Thyroid gland (tissue), 4 donors: ENCODE measurements at regions not wholly inside any gene's neighbourhood (a gene's known extent, or its start where the extent isn't known, plus 50 kb on each side); places are given as distances from the start of the nearest gene placed in this dataset.

ENCODE experiments used
- DNase-seq, 2 donors: peaks; one replicate each; pipeline ENCODE4 v3.0.0-alpha.2; 2019
- H3K27ac ChIP-seq, 3 donors: fragments of 200-600 bp; sonication (generic); 1 replicate in 2 of 3; 2 replicates in 1 of 3; pipeline ENCODE4 v1.5.1; 2016 to 2019; ENCODE audit warnings: mild to moderate bottlenecking in 1 of 3, moderate library complexity in 1 of 3
- H3K27me3 ChIP-seq: fragments of 200-600 bp; sonication (generic); one replicate; pipeline ENCODE4 v1.5.1; 2019
- H3K36me3 ChIP-seq, 2 donors: fragments of 200-600 bp; sonication (generic); one replicate each; pipeline ENCODE4 v1.5.1; 2016 to 2019
- H3K4me1 ChIP-seq, 2 donors: fragments of 200-600 bp; sonication (generic); one replicate each; pipeline ENCODE4 v1.5.1; 2017 to 2019
- H3K4me3 ChIP-seq, 3 donors: fragments of 200-600 bp; sonication (generic); replicated peaks in 1 of 3; 1 replicate in 2 of 3; 2 replicates in 1 of 3; pipeline ENCODE4 v1.5.1; 2016; ENCODE audit warnings: mild to moderate bottlenecking in 1 of 3
- H3K9me3 ChIP-seq: fragments of 200-600 bp; sonication (generic); one replicate; pipeline ENCODE4 v1.5.1; 2017
- POLR2A ChIP-seq, 2 donors: fragments of 450-650 bp; IDR thresholded peaks; one replicate each; pipeline ENCODE4 v1.6.1; 2017; ENCODE audit warnings: antibody characterized with exemption in 2 of 2, mild to moderate bottlenecking in 2 of 2, moderate library complexity in 1 of 2
- WGBS, 2 donors: methylation state at CpG; one replicate each; pipeline ENCODE4 v1.1.5; 2017; 5-methylcytosine and 5-hydroxymethylcytosine counted together
- intact Hi-C: fragments of 100-400 bp; cut with DNase I; formaldehyde crosslinking; loops from one replicate; pipeline ENCODE4 v1.15.1; 2023
- TF ChIP-seq, protein P1 (sequence below), 6 experiments: fragments of 200-600 bp in 3 of 6; fragments of 450-650 bp in 3 of 6; sonication (generic) in 3 of 6; IDR thresholded peaks; one replicate each; pipeline ENCODE4 v1.5.1; 2016 to 2019; ENCODE audit warnings: antibody characterized with exemption in 6 of 6, mild to moderate bottlenecking in 2 of 6, inconsistent platforms in 1 of 6, moderate library complexity in 1 of 6

DNA sequence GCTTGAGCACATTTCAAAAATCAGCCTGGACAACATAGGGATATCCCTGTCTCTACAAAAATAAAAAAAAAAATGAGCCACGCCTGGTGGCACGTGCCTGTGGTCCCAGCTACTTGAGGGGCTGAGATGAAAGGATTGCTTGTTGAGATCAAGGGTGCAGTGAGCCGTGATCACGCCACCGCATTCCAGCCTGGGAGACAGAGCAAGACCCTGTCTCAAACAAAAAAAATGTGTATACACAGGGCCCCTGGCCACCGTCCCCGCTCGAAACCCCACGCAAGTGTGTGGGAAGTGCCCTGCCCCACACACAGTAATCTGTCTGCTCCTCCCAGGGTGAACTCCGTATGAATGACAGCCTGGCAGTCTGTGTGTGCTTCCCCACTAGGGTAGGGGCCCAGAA is 93.0 kb upstream of the RPL38 start:
- no peak overlapping the region for H3K27ac ChIP-seq
- WGBS, 2 donors = 17 to 22% methylated on average over 10 of the region's 10 CpGs
- intact Hi-C loops = no loop called here
- TF ChIP-seq POLR2A (IDR thresholded peaks at IDR 0.05) = no peak
- TF ChIP-seq, protein P1, sequence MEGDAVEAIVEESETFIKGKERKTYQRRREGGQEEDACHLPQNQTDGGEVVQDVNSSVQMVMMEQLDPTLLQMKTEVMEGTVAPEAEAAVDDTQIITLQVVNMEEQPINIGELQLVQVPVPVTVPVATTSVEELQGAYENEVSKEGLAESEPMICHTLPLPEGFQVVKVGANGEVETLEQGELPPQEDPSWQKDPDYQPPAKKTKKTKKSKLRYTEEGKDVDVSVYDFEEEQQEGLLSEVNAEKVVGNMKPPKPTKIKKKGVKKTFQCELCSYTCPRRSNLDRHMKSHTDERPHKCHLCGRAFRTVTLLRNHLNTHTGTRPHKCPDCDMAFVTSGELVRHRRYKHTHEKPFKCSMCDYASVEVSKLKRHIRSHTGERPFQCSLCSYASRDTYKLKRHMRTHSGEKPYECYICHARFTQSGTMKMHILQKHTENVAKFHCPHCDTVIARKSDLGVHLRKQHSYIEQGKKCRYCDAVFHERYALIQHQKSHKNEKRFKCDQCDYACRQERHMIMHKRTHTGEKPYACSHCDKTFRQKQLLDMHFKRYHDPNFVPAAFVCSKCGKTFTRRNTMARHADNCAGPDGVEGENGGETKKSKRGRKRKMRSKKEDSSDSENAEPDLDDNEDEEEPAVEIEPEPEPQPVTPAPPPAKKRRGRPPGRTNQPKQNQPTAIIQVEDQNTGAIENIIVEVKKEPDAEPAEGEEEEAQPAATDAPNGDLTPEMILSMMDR (IDR thresholded peaks at IDR 0.05) = no peak
- H3K36me3 ChIP-seq = no peaks in the 10 kb centered on the region
- peak; percentile 5 to 18 for DNase-seq
- no peaks in the 10 kb centered on the region for H3K27me3 ChIP-seq
- no peak overlapping the region for H3K4me3 ChIP-seq
- H3K4me1 ChIP-seq = peaks cover 0 to 6% of the 10 kb centered on the region in 2 donors
- no peaks in the 10 kb centered on the region for H3K9me3 ChIP-seq

DNA sequence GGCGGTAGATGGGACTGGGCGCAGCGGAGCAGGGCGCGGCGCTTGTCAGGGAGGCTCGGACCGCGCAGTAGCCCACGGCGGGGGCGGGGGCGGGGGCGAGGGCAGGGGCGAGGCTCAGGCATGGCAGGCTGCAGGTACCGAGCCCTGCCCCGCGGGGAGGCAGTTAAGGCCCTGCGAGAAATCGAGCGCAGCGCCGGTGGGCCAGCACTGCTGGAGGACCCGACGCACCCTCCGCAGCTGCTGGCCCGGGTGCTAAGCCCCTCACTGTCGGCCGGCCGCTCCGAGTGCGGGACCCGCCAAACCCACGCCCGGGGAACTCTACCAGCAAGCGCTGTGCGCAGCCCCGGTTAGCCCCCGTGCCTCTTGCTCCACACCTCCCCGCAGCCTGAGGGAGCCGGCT is 90.2 kb upstream of the RPL38 start:
- no peak overlapping the region for H3K4me3 ChIP-seq
- TF ChIP-seq POLR2A (IDR thresholded peaks at IDR 0.05) = no peak
- TF ChIP-seq, protein P1 (IDR thresholded peaks at IDR 0.05) = no peak
- 93 to 95% methylated on average over 3 to 12 of the region's 41 CpGs for WGBS, 2 donors
- H3K9me3 ChIP-seq = no peaks in the 10 kb centered on the region
- intact Hi-C loops = no loop called here
- no peaks in the 10 kb centered on the region for H3K27me3 ChIP-seq
- DNase-seq = no peak
- no peak overlapping the region for H3K27ac ChIP-seq
- peaks cover 3 to 12% of the 10 kb centered on the region in 2 donors for H3K4me1 ChIP-seq
- H3K36me3 ChIP-seq = no peaks in the 10 kb centered on the region

DNA sequence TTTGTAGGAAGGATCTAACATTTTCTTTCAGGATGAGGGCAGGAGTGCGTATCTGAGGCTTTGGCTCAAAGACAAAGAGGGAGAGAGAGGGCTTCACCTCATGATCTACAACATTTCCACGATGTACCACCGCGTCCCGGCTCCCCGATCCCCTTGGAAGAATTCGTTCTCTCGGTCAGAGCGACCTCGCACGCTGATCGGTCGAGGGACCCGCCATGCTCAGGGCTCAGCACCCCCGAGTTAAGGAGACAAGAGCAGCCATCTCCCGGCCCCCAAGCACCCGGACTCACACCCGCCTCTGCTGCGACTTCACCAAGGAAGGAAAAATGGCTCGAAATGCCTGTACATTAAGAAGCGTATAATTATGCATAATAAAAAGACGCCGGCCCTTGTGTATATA is 89.5 kb upstream of the RPL38 start:
- no peak overlapping the region for H3K27ac ChIP-seq
- no peak for DNase-seq
- peaks cover 3 to 12% of the 10 kb centered on the region in 2 donors for H3K4me1 ChIP-seq
- H3K27me3 ChIP-seq = no peaks in the 10 kb centered on the region
- no peaks in the 10 kb centered on the region for H3K9me3 ChIP-seq
- intact Hi-C loops = no loop called here
- no peak overlapping the region for H3K4me3 ChIP-seq
- no peaks in the 10 kb centered on the region for H3K36me3 ChIP-seq
- no peak for TF ChIP-seq POLR2A (IDR thresholded peaks at IDR 0.05)
- TF ChIP-seq, protein P1 (IDR thresholded peaks at IDR 0.05) = no peak
- WGBS, 2 donors = 78 to 80% methylated on average over 23 of the region's 23 CpGs

DNA sequence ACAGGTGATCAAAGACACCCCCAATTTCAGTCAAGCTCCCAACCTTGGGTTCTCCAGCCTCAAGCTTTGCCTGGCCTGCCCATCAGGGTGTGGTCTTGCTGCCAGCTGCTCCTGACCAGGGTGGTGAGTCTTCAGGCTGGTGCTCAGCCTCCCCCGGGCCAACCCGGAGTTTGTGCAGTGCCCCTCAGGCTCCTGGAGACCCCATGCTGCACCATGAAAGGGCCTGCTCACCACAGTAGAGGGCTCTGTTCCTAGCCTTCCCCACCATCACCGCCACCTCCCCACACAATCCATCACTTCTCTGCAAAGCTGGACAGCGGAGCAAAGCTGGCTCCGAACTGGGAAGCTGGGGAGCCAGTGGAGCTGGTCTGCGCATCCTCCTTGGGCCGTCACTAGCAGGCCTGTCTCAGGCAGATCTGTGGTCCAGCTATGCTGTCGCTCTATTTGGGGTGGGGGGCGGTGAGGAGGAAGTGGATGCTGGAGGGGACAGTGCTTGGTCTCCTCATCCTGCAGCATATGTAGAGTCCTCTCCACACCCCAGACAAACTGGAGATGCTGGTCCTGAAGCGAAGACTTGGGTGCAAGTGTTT is 88.5 kb upstream of the RPL38 start:
- H3K27ac ChIP-seq = no peak overlapping the region
- no peaks in the 10 kb centered on the region for H3K9me3 ChIP-seq
- no peak for DNase-seq
- H3K4me3 ChIP-seq = no peak overlapping the region
- no peaks in the 10 kb centered on the region for H3K36me3 ChIP-seq
- intact Hi-C loops = no loop called here
- H3K27me3 ChIP-seq = no peaks in the 10 kb centered on the region
- H3K4me1 ChIP-seq = peaks cover 3 to 12% of the 10 kb centered on the region in 2 donors
- WGBS, 2 donors = 79 to 86% methylated on average over 8 to 9 of the region's 10 CpGs
- no peak for TF ChIP-seq POLR2A (IDR thresholded peaks at IDR 0.05)
- TF ChIP-seq, protein P1 (IDR thresholded peaks at IDR 0.05) = no peak

DNA sequence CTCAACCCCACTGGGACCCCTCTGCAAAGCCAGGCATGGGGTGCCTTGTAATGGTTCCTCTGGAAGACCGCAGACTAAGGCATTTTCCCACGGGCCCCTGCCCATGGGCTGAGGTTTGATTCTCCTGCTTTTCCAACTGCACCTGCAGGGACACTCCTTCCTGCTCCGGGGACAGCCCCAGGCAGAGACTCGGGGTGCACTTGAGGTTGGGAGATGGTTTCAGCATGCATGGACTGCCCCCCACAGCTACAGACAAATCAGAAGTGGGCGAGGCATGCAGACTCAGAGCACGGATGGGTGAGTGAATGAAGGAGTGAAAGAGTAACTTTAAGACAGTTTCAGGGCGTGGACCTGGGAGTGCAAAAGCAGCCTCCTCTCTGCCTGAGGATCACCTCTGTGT is 87.9 kb upstream of the RPL38 start:
- no peak overlapping the region for H3K27ac ChIP-seq
- no peaks in the 10 kb centered on the region for H3K27me3 ChIP-seq
- no peaks in the 10 kb centered on the region for H3K36me3 ChIP-seq
- H3K4me1 ChIP-seq = peaks cover 3 to 7% of the 10 kb centered on the region in 2 donors
- no peak overlapping the region for H3K4me3 ChIP-seq
- intact Hi-C loops = no loop called here
- no peaks in the 10 kb centered on the region for H3K9me3 ChIP-seq
- DNase-seq = no peak
- TF ChIP-seq, protein P1 (IDR thresholded peaks at IDR 0.05) = no peak
- TF ChIP-seq POLR2A (IDR thresholded peaks at IDR 0.05) = no peak
- 50 to 72% methylated on average over 7 of the region's 7 CpGs for WGBS, 2 donors
